MM.1S (cell line): ENCODE measurements at regions not wholly inside any gene's neighbourhood (a gene's known extent, or its start where the extent isn't known, plus 50 kb on each side); places are given as distances from the start of the nearest gene placed in this dataset.

ENCODE experiments used
- EZH2 ChIP-seq: fragments of 300-600 bp; sonication (generic); optimal IDR thresholded peaks from 2 replicates; pipeline ENCODE3; 2017; ENCODE audit warnings: low read depth, mild to moderate bottlenecking, antibody characterized with exemption, low read length, mixed read lengths
- EZH2phosphoT487 ChIP-seq: fragments of 300-600 bp; sonication (generic); IDR thresholded peaks from 2 replicates; pipeline ENCODE4 v1.6.1; 2018; ENCODE audit warnings: antibody characterized with exemption, low read length
- TF ChIP-seq, protein P1 (sequence below): fragments of 300-600 bp; sonication (generic); IDR thresholded peaks from 2 replicates; pipeline ENCODE4 v1.5.1; 2016; ENCODE audit warnings: antibody characterized with exemption, low read length, mixed read lengths

DNA sequence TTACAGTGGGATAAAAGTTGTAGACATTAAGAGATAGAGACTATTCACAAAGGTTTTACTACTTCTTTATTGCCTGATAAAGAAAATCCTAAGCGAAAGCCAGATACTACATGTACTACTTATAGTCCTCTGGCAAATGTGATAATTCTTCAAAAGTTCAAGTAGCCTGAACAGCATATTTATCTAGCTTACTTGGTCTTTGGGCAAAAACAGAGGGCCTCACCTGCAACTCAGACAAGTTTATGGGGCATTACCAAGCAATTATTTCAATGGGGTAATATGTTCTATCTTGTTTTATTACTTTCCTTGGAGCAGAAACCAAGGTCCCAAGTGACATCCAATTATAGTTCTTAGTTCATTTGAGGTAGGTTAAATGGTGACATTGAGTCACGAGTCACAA, 390.1 kb upstream of the ARHGEF26 start:
- TF ChIP-seq, protein P1, sequence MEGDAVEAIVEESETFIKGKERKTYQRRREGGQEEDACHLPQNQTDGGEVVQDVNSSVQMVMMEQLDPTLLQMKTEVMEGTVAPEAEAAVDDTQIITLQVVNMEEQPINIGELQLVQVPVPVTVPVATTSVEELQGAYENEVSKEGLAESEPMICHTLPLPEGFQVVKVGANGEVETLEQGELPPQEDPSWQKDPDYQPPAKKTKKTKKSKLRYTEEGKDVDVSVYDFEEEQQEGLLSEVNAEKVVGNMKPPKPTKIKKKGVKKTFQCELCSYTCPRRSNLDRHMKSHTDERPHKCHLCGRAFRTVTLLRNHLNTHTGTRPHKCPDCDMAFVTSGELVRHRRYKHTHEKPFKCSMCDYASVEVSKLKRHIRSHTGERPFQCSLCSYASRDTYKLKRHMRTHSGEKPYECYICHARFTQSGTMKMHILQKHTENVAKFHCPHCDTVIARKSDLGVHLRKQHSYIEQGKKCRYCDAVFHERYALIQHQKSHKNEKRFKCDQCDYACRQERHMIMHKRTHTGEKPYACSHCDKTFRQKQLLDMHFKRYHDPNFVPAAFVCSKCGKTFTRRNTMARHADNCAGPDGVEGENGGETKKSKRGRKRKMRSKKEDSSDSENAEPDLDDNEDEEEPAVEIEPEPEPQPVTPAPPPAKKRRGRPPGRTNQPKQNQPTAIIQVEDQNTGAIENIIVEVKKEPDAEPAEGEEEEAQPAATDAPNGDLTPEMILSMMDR, result no peak
- no peak for TF ChIP-seq EZH2
- no peak for TF ChIP-seq EZH2phosphoT487
